EH (cell line): ENCODE measurements at regions not wholly inside any gene's neighbourhood (a gene's known extent, or its start where the extent isn't known, plus 50 kb on each side); places are given as distances from the start of the nearest gene placed in this dataset.
"Not testable (repeated sequence)": the region's sequence is repeated elsewhere in the genome, so short reads cannot be mapped to it uniquely, and the experiment has no call there.

Experiments
- DNase-seq: peaks from one replicate; pipeline ENCODE4 v3.0.0-alpha.2; 2015; ENCODE audit warnings: low read depth

DNA sequence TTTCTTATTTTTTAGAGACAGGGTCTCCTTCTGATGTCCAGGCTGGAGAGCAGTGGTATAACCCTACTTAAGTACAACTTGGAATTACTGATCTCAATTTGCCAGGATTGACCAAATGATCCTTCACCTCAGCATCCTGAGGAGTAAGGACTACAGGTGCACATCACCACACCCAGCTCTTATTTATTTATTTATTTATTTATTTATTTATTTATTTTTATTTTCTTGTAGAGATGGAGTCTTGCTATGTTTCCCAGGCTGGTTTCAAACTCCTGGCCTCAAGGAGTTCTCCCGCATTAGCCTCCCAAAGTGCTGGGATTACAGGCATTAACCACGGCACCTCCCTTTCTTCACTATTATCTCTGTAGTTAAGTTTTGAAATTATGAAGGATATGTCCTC lies 117.5 kb upstream of the NEGR1 start:
- DNase-seq, result no peak

DNA sequence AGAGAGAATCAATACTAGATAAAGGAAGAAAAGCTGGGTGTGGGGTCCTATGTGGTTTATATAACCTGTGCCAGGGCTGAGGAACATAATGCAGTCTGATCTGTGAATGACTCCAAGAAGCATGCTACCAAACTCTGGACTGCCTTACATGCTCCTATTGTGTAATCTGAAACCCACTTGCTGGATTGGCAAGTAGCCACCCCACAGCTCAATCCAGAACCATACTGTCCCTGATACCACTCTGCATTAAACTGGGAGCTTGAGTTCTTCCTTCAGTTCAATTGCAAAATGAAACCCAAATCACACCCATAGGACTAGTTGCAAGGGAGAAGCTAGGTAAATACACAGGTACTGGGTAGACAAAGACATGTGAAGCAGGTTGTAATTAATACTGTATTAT lies 115.4 kb upstream of the NEGR1 start:
- DNase-seq, result peak; percentile 81

DNA sequence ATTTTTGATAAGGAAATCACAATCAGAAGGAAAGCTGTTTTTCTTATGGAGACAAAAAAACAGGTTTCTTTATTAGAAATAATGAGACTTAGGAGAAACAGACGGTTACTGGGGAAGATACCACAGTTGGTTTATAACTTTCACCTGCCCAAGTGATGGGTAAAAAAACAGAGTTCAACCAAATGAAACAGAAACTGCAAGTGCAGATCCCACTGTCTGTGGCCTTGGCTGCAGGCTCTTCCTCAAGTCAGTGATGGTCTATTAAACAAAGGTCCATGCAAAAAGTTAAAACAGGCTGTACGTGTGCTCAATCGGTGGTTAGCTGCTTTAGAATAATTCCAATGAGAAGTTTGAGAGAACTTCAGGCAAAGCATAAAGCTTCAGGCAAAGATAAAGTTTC lies 112.1 kb upstream of the NEGR1 start:
- no peak for DNase-seq

DNA sequence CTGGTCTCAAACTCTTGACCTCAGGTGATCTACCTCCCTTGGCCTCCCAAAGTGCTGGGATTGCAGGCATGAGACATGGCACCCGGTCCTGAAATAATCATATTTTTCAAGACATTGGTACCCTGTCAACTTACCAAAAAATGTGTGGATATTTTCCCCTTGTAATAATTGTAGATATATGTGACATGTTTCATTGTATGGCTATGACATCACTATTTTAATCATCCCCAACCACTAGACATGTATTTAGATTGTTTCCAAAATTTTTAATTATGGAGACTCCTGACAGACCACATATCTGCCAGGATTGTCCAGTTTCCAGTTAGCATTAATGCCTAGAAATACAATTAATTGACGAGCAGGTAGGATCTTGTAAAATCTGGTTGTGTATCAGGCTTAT lies 96.7 kb upstream of the NEGR1 start:
- no peak for DNase-seq

DNA sequence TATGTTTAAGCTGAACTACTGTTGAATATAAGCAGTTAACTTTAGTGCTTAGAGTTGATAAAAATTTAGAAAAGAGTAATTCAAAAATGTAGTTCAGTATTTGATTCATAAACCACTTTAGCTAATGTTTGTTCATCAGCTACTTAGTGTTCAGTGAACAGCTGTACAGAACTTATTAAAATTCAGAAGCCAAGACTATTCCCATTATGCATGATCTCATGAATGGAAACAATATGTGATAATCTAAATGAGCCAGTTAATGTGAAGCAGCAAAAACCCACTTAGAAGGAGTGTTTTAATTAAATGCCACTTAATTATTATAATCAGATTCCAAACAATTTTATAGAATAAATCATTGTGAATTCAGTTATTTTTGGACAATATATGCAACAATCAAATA lies 92.9 kb upstream of the NEGR1 start:
- DNase-seq, result no peak

DNA sequence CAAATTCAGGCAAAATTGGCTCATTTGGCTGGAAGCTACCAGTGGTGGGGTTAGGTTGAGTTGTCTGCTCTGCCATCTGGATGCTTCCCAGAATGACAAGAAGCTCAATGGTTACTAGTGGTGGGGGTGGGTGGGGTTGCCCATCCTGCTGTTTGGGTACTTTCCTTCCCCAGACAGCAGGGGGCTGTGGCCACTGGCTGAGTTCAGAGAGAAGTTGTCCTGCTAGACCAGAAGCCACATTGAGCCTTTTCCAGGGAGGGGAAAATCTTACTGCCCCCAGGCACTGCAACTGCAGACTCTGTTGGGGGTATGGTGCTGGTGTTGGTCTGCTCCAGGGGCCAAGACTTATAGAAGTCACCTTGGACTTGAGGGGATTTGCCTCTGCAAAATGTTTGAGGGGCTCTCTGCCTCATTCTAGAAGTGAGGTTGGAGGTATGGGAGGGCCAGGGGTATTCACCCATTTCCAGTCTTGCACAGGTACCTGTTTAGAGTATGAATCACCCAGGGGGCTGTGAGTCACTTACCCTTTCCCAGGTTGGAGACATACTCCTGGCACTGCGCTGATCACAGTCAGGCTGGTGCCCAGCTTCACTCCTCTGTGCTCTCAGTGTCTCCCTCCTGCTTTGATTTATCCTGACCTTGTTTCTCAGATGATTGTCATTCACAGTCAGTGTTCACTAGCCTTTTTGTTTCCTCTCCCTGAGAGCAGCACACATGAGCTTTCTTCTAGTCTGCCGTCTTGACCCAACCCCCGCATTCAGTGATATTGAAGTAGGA lies 89.1 kb upstream of the NEGR1 start:
- DNase-seq, result no peak

DNA sequence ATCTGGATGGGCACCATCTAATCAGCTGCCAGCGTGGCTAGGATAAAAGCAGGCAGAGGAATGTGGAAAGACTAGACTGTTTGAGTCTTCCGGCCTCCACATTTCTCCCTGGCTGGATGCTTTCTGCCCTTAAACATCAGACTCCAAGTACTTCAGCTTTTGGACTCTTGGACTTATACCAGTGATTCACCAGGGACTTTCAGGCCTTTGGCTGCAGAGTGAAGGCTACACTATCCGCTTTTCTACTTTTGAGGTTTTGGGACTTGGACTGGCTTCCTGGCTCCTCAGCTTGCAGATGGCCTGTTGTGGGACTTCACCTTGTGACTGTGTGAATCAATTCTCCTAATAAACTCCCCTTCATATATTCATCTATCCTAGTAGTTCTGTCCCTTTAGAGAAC lies 88.5 kb upstream of the NEGR1 start:
- not testable (repeated sequence) for DNase-seq

DNA sequence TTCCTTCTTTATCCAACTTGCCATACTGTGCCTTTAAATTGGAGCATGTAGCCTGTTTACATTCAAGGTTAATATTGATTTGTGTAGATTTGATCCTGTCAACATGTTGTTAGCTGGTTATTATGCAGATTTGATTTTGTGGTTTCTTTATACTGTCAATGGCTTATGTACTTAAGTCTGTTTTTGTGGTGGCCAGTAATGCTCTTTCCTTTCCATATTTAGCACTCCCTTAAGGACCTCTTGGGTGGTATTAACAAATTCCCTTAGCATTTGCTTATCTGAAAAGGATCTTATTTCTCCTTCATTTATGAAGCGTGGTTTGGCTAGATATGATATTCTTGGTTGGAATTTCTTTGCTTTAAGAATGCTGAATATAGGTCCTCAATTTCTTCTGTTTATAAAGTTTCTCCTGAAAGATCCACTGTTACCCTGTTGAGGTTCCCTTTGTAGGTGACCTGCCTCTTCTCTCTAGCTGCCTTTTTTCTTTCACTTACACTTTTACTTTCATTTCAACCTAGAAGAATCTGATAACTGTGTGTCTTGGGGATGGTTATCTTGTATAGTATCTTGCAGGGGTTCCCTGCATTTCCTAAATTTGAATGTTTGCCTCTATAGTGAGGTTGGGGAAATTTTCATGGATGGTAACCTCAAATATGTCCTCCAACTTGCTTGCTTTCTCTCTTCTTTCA lies 86.9 kb upstream of the NEGR1 start:
- peak; percentile 7 for DNase-seq

DNA sequence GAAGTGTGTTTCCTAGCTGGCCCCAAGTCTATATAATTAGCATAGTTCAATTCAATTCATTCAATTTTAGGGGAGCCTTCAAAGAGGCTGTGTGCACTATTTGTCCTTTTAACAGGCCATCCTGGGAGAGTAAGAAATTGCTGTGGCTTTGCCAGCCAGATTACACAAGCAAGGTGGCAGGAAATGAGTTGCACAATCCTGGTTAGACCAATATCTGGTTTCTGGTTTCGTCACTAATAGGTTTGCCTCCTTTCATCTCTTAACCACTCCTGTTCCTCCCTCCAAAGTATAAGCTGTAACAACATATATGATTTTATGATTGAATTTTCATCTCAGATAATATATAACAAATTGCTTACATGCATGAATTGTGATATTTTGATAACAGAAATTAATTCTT lies 84.1 kb upstream of the NEGR1 start:
- peak; percentile 29 for DNase-seq

DNA sequence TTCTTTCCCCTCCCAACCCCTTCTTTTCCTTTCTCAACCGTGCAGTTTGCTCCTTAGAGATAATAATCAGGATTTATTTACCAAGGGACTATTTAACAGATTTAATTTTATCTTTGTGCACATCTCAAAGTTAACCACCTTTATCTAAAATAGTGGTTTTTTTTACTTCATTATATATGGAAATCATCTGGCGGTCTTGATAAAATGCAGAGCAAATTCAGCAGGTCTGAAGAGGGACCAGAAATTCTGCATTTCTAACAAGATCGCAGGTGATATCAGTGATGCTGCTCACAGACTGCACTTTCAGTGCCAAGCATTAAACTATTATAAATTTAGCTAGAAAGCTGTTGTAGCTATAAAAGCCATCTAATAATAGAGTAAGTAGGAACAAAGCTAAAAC lies 83.4 kb upstream of the NEGR1 start:
- DNase-seq, result no peak

DNA sequence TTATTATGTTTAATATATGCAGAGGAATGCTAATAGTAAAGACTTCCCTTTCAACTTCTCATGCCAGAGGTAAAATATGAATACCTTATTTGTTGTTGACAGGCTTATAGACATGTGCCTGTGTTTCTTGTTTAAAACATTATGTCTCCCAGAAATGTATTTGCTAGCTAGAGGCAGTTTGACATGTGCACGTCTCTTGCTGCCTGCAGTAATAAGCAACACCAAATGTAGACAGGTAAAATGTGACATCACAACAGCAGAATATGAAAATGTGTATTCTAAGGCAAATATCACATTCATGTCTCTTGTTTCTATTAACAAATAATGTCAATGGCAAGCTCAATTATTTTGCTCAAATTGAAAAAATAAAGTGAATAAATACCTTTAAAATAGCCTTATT lies 80.2 kb upstream of the NEGR1 start:
- DNase-seq, result no peak

DNA sequence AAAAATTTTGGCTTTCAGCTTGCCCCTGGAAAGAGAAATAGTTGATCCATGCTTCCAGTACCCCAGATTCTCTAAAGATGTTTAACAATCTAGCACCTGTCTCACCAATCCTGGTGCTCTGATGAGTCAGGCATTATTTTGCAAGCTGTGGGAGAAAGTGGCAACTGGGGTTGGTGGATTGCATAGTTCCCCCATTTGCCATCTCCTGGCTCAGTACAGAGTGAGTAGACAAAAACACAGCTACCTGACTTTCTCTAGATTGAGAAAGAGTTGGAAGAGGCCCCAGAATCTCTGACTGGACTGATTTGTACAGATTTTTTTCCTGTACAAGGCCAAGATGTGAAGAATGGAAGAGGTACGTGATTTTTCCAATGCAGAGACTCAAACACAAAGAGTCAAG lies 75.1 kb upstream of the NEGR1 start:
- no peak for DNase-seq

DNA sequence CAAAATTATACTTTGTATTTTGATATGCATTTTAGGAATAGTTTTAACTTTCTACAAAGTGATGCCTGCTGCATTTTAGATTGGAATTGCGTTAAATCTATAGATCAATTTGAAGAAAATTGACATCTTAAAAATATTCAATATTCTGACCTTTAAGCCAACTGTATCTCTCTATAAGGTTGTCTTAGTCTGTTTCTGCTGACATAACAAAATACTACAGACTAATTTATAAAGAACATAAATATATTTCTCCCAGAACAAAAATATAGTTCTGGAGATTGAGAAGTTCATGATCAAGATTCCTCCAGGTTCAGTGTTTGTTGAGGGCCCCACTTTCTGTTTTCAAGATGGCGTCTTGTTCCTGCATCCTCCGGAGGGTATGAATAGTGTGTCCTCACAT lies 73.6 kb upstream of the NEGR1 start:
- DNase-seq, result no peak

DNA sequence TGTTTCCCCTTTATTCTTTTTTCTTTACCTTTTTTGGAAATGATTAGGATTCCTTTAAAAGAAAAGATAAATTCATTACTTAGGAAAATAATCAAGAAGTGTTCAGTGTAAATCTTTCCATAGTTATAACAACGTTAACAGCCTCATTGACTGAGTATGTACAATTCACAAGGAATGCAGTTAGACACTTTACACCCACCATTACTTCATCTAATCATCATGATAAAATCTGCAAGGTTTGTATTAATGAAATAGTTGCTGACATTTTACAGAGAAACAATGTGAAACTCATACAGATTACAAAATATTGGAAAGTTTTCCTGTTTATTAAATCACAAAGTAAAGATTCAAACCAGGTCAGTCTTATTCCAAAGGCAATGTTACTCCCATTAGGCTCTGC lies 59.3 kb upstream of the NEGR1 start:
- no peak for DNase-seq

DNA sequence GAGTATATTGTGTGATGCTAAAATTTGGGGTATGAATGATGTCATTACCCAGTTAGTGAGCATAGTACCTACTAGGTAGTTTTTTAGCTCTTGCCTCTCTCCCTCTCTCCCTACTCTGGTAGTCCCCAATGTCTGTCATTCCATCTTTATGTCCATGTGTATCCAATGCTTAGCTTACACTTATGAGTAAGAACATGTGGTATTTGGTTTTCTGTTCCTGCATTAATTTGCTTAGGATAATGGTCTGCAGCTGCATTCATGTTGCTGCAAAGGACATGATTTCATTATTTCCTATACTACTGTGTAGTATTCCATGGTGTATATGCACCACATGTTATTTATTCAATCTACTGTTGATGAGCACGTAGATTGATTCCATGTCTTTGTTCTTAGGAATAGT lies 54.4 kb upstream of the NEGR1 start:
- DNase-seq, result peak; percentile 43
